Aorta (tissue), 5 donors: ENCODE measurements at regions not wholly inside any gene's neighbourhood (a gene's known extent, or its start where the extent isn't known, plus 50 kb on each side); places are given as distances from the start of the nearest gene placed in this dataset.

ENCODE experiments used
- ATAC-seq: fragments of 200-7000 bp; cut with Tn5 transposase; one replicate; pipeline ENCODE4 v1.9.1; 2022; ENCODE audit warnings: moderate library complexity; ENCODE audit not compliant: low FRiP score
- DNase-seq, 2 donors: peaks; one replicate each; pipeline ENCODE4 v3.0.0-alpha.2; 2020
- H3K27ac ChIP-seq, 2 donors: one replicate each; pipeline ENCODE4 v1.5.1; 2013; ENCODE audit warnings: low read length in 2 of 2, mild to moderate bottlenecking in 2 of 2, moderate library complexity in 2 of 2, control low read depth in 1 of 2, inconsistent platforms in 1 of 2, low read depth in 1 of 2
- H3K27me3 ChIP-seq, 2 donors: one replicate each; pipeline ENCODE4 v1.6.1; 2013; ENCODE audit warnings: control low read depth in 1 of 2, low read length in 1 of 2, mild to moderate bottlenecking in 1 of 2, moderate library complexity in 1 of 2; ENCODE audit not compliant: insufficient read depth in 2 of 2, control insufficient read depth in 1 of 2
- H3K36me3 ChIP-seq, 2 donors: one replicate each; pipeline ENCODE4 v1.6.1; 2013; ENCODE audit warnings: control low read depth in 1 of 2, low read length in 1 of 2, mild to moderate bottlenecking in 1 of 2; ENCODE audit not compliant: insufficient read depth in 2 of 2, control insufficient read depth in 1 of 2
- H3K4me1 ChIP-seq, 2 donors: one replicate each; pipeline ENCODE4 v1.6.1; 2013; ENCODE audit warnings: low read length in 2 of 2, control low read depth in 1 of 2, mild to moderate bottlenecking in 1 of 2, moderate library complexity in 1 of 2; ENCODE audit not compliant: insufficient read depth in 2 of 2, control insufficient read depth in 1 of 2
- H3K4me3 ChIP-seq, 2 donors: one replicate each; pipeline ENCODE4 v1.5.1; 2013; ENCODE audit warnings: low read length in 2 of 2, control low read depth in 1 of 2, mild to moderate bottlenecking in 1 of 2
- H3K9me3 ChIP-seq: one replicate; pipeline ENCODE4 v1.6.1; 2013; ENCODE audit warnings: mild to moderate bottlenecking, low read length; ENCODE audit not compliant: control insufficient read depth
- WGBS, 2 donors: extraction: QIAGEN DNeasy Blood & Tissue Kit; methylation state at CpG; one replicate each; pipeline ENCODE4 v1.1.7; 2013; 5-methylcytosine and 5-hydroxymethylcytosine counted together
- intact Hi-C, 2 donors: fragments of 100-400 bp; cut with DNase I; formaldehyde crosslinking; loops; one replicate each; pipeline versions ENCODE4 v1.14.2 to v1.15.0; 2022
- donor health status: healthy with polysubstance abuse.
- donor health status: Bipolar disorder and iron deficiency.
- donor health status: DM: no; HTN: no; CAD: no.
- donor health status: DM: no; HTN: no; CAD: no.
- donor health status: DM: yes; HTN: yes; CAD: no.

DNA sequence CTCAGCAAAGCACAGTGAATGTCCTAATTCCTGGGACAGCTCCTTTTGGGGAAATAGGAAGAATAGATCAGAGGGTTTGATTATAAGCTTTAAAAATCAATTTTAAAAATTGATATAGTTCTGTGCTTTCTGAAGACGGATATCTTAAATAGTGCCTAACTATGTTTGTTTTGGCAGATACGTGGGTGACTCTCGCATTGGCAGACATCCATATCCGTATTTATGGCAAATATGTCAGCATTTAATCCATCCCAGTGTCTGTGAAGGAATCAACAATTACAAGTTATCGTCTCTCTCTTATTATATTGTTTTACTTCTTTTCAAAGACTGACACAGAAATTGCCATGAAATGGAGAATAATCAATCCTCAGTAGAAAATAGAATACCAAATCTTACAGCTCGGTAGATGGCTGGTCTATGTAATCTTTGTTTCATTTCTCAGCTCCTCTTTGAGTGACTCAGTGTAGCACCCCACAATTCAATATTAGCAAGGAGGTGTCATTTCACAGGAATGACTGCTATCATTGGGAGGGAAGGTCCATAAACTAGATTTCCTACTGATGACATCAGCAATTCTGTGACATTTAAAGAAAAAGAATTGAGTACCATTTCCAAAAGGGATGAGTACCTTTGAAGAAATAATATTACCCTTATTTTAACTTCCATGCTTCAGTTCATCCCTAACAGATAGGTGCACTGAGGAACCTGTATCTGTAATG lies 186.4 kb upstream of the NFE2L3 start:
- Histone ChIP-seq H3K4me3 (no peak overlapping the region), H3K4me1 (peaks cover 2 to 3% of the 10 kb centered on the region in 2 donors), H3K27me3 (no peaks in the 10 kb centered on the region), H3K36me3 (no peaks in the 10 kb centered on the region), H3K9me3 (peaks cover 2% of the 10 kb centered on the region), H3K27ac (no peak overlapping the region)
- ATAC-seq (no peak), DNase-seq (no peak)
- intact Hi-C loops, result no loop called here
- WGBS, 2 donors, result 26% methylated on average over 6 of the region's 6 CpGs

DNA sequence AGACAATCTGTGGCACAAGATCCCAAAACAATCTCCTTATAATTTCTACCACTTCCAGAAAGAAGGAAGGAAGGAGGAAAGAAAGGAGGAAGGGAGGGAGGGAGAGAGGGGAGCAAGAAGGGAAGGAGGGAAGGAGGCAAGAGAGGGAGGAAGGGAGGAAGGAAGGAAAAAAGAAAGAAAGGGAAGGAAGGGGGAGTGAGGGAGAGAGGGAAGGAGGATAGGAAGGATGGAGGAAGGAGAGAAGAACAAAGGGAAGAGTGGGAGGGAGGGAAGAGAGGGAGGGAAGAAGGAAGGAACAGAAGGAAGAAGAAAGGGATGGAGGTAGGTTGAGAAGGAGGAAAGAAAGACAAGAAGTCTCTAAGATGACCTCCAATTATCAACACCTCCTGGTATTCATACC lies 185.5 kb upstream of the NFE2L3 start:
- no peak for ATAC-seq
- no peaks in the 10 kb centered on the region for H3K36me3 ChIP-seq
- peaks cover 2% of the 10 kb centered on the region for H3K9me3 ChIP-seq
- no peak for DNase-seq
- intact Hi-C loops, result no loop called here
- peaks cover 0 to 5% of the 10 kb centered on the region in 2 donors for H3K27me3 ChIP-seq
- peaks cover 2 to 3% of the 10 kb centered on the region in 2 donors for H3K4me1 ChIP-seq
- no peak overlapping the region for H3K4me3 ChIP-seq
- H3K27ac ChIP-seq, result no peak overlapping the region

DNA sequence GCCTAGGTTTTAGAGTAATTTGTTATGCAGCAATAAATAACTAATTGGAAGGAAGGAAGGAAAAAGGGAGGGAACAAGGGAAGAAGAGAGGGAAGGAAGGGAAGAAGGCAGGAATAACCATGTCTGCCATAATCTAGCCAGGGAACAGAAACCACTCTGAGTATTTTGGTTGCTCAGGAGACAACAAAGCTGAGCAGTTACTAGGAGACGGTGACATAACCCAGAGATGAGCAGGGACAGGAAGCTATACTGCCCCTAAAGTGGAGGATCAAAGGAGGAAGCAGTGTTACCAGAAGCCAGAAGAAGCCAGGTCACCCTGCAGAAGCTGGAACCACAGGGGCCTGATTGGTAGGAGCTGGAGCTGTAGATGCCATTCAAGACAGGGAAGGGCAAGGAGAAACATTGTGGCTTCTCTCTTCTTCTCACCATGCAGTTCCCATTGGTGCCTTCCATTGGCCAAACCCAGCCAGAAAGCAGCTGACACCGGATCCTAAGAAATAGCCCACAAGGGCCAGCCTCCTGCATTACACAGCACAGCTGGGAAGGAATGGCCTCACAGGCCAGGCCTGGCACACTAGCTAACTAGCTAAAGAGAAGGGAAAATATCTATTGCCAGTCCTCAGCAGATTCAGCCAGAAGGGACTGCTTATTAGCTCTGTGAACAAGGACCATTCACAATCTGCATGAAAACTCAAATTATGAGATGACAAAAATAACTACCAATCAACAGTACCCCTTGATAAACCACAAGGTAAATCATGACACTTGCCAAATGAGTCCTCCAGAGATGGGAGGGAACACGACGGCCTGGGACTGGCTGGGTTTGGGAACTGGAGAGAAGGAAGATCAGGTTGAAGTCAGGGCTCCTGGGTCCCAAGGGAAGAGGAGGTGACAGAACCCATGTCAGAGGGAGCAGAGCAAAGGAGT lies 184.5 kb upstream of the NFE2L3 start:
- H3K4me3 ChIP-seq, result no peak overlapping the region
- no peak for ATAC-seq
- intact Hi-C loops, result no loop called here
- no peaks in the 10 kb centered on the region for H3K36me3 ChIP-seq
- no peak for DNase-seq
- peaks cover 0 to 5% of the 10 kb centered on the region in 2 donors for H3K27me3 ChIP-seq
- H3K9me3 ChIP-seq, result peaks cover 2% of the 10 kb centered on the region
- peaks cover 2 to 3% of the 10 kb centered on the region in 2 donors for H3K4me1 ChIP-seq
- H3K27ac ChIP-seq, result no peak overlapping the region
- WGBS, 2 donors, result 78 to 91% methylated on average over 4 of the region's 4 CpGs

DNA sequence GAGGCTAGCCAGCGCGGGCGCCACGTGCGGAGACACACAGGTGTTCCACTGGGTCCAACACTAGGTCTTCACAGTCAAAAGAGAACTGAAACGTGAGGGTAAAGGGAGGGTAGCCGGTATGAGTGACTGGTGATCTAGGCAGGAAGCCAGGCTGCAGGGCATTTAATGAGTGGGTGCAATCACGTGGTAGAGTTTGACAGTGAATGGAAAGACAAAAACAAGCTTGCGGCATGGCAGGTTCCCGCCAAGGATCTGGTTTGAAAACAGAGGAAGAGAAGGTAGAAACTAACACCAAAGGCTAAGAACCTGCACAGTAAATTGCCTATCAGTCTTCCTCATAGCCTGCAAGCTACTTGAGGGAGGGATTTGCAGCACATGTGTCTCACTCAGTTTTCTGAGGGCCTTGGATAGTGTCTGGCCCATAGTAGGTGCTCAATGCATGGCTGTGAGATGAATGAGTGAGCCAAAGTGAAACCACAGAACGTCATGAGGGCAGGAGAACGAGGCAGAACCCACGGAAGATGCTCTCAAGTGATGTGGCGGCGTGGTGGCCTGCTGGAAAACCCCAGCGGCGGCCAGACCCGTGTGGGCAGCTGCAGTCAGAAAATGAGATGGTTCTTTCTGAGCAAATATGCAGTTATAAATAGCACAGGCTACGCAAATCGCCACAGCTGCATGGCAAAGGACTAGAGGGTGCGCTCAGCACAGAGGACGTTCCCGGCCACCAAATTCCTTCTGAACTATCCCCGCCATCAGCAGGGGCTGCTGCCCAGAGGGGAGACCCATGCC lies 183.6 kb upstream of the NFE2L3 start:
- intact Hi-C loops, result no loop called here
- no peak overlapping the region for H3K27ac ChIP-seq
- ATAC-seq (no peak), DNase-seq (no peak)
- H3K27me3 ChIP-seq, result peaks cover 0 to 5% of the 10 kb centered on the region in 2 donors
- H3K9me3 ChIP-seq, result peaks cover 2% of the 10 kb centered on the region
- no peaks in the 10 kb centered on the region for H3K36me3 ChIP-seq
- H3K4me1 ChIP-seq, result peaks cover 2 to 3% of the 10 kb centered on the region in 2 donors
- 67 to 68% methylated on average over 24 of the region's 24 CpGs for WGBS, 2 donors
- H3K4me3 ChIP-seq, result no peak overlapping the region

DNA sequence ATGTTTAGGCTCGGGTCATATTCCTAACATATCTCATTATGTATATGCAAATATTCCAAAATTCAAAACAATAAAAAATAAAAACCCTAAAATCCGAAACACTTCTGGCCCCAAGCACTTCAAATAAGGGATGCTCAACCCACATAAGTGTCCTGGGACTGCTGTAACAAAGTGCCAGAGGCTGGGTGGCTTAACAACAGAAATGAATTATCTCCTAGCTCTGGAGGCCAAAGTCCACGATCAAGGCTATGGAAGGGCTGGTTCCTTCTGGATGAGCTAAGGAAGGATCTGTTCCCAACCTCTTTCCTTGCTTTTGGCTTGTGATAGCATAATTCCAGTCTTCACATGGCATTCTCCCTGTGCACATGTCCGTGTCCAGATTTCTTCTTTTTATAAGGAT lies 181.6 kb upstream of the NFE2L3 start:
- Histone ChIP-seq H3K36me3 (no peaks in the 10 kb centered on the region), H3K9me3 (peaks cover 2% of the 10 kb centered on the region), H3K4me3 (no peak overlapping the region), H3K27ac (no peak overlapping the region), H3K27me3 (peaks cover 0 to 5% of the 10 kb centered on the region in 2 donors), H3K4me1 (no peaks in the 10 kb centered on the region)
- ATAC-seq (no peak), DNase-seq (no peak)
- intact Hi-C loops, result no loop called here
- WGBS, 2 donors, result 86 to 93% methylated on average over 4 of the region's 4 CpGs

DNA sequence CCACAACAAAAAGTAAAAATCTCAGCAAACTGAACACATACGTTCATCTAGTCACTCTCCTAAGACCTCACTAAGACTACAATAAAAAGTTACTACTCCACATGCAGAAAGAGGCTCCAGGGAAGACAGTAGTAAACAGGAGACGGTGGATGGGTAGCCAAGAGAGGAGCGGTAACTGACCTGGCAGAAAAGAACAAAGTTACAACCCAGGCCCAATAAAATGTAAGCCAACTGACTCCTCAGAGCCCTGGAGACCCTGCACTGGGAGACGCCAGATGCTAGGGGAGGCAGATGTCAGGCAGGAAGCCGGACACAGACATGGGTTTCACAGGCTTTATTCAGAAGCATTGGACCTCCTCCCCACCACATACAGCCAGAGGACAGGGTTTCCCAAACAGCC lies 181.1 kb upstream of the NFE2L3 start:
- intact Hi-C loops, result no loop called here
- no peak overlapping the region for H3K4me3 ChIP-seq
- H3K27me3 ChIP-seq, result peaks cover 0 to 5% of the 10 kb centered on the region in 2 donors
- ATAC-seq (no peak), DNase-seq (no peak)
- H3K27ac ChIP-seq, result no peak overlapping the region
- WGBS, 2 donors, result 71 to 78% methylated on average over 5 of the region's 5 CpGs
- H3K9me3 ChIP-seq, result peaks cover 2% of the 10 kb centered on the region
- H3K36me3 ChIP-seq, result no peaks in the 10 kb centered on the region
- H3K4me1 ChIP-seq, result no peaks in the 10 kb centered on the region

DNA sequence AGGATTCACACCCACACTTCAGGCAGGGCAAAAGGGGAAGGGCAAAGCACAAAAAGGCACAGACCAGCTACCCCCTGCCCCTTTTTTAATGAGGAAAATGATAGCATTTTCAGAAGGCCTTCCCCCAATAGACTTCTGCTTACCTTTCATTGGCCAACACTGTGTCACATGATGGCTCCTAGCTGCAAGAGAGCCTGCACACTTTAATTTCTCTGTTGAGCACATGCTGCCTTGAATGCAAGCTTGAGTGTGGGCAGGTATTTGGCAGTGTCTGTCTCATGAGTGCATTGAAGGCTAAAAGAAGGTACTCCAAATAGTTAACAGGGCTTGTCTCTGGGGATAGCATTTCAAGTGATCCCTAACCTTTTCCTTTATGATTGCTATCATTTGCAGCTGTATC lies 175.4 kb upstream of the NFE2L3 start:
- no peak overlapping the region for H3K4me3 ChIP-seq
- H3K27me3 ChIP-seq, result no peaks in the 10 kb centered on the region
- ATAC-seq, result no peak

DNA sequence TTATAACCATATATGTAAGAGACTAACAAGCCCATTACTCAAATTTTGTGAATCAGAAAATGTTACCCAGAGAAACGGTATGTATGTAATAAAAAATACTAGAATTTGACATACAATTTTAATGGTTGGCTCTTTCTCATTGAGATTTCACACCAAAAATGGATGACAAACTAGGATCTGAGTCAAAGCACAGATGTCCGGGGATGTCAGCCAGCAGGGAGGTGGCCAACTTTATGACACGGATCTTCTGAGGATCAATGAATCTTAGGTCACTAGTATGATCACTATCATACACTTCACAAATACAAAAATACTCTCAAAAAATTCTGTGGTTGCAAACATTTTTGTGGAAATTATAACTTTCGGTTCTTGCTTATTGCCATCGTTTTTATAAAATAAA lies 173.5 kb upstream of the NFE2L3 start:
- Histone ChIP-seq H3K4me3 (no peak overlapping the region), H3K27ac (no peak overlapping the region), H3K9me3 (peaks cover 9% of the 10 kb centered on the region), H3K4me1 (no peaks in the 10 kb centered on the region), H3K27me3 (peaks cover 0 to 1% of the 10 kb centered on the region in 2 donors), H3K36me3 (no peaks in the 10 kb centered on the region)
- intact Hi-C loops, result no loop called here
- DNase-seq, result no peak
- WGBS, 2 donors, result 79 to 80% methylated on average over 5 of the region's 5 CpGs
- no peak for ATAC-seq

More for the DNA sequence above, 175.4 kb upstream of the NFE2L3 start:
- Histone ChIP-seq H3K27ac (no peak overlapping the region), H3K9me3 (peaks cover 6% of the 10 kb centered on the region), H3K4me1 (no peaks in the 10 kb centered on the region), H3K36me3 (no peaks in the 10 kb centered on the region)
- no peak for DNase-seq
- intact Hi-C loops, result no loop called here
